ENCODE measurements at regions not wholly inside any gene's neighbourhood (a gene's known extent, or its start where the extent isn't known, plus 50 kb on each side); places are given as distances from the start of the nearest gene placed in this dataset.

DNA sequence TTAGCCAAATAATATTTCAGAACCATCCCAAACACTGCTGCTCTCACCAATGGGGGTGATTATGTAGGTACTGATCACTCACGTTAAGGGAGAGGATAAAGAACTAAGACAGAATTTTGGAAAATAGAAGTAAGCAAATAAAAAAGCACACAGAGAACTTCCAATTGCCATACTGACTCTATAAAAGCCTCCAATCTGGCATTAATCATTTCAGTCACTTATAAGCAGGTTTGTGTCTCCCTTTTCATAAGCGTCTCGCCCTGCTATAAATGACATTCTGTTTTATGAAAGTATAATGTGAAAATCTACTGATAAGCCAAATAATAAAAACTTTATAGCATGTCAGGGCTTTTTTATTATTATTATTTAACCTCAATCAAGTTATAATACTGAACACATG, 435.2 kb downstream of the ETNK1 start:
- no peaks in the 10 kb centered on the region for H3K27me3 ChIP-seq
- no peaks in the 10 kb centered on the region for H3K4me1 ChIP-seq
- no peak overlapping the region for H3K27ac ChIP-seq
- WGBS, 2 donors, result 83 to 87% methylated on average over 3 of the region's 3 CpGs
- TF ChIP-seq CTCF (IDR thresholded peaks at IDR 0.05), result no peak
- H3K36me3 ChIP-seq (ENCODE audit: low read depth, missing control alignments), result no peaks in the 10 kb centered on the region
- no peak for DNase-seq
- H3K4me3 ChIP-seq, result no peak overlapping the region
- intact Hi-C loops (cut with DNase I; ENCODE audit: low total_unique reads), result no loop called here
- H3K9me3 ChIP-seq, result no peaks in the 10 kb centered on the region

DNA sequence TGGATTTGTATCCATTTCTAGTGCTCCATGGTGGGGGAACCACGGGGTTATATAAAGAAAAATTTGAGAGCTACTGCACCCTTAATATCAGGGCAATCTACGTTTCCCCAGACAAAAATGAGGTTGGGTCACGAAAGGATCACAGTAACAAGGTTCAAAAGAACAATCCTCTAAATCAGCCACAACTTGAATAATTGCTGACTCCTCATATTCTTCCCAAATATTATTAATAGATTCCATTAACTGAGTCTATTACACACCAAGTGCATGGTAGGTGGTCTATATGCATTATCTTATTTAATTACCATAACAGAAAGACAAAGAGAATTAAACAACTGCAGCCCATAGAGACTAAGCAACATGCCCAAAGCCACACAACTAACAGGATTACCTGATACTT, 438.2 kb downstream of the ETNK1 start:
- H3K27ac ChIP-seq, result no peak overlapping the region
- 84 to 91% methylated on average over 3 of the region's 3 CpGs for WGBS, 2 donors
- DNase-seq, result no peak
- no peaks in the 10 kb centered on the region for H3K9me3 ChIP-seq
- no peak for TF ChIP-seq CTCF (IDR thresholded peaks at IDR 0.05)
- intact Hi-C loops (cut with DNase I; ENCODE audit: low total_unique reads), result no loop called here
- H3K4me1 ChIP-seq, result no peaks in the 10 kb centered on the region
- no peaks in the 10 kb centered on the region for H3K36me3 ChIP-seq (ENCODE audit: low read depth, missing control alignments)
- no peaks in the 10 kb centered on the region for H3K27me3 ChIP-seq
- no peak overlapping the region for H3K4me3 ChIP-seq

GRCh38 chr12:23066095-23066494, 441.1 kb downstream of the ETNK1 start:
- no peaks in the 10 kb centered on the region for H3K27me3 ChIP-seq
- intact Hi-C loops (cut with DNase I; ENCODE audit: low total_unique reads), result no loop called here
- no peak overlapping the region for H3K27ac ChIP-seq
- no peak for DNase-seq
- WGBS, 2 donors, result 54 to 75% methylated on average over 1 of the region's 1 CpG
- H3K36me3 ChIP-seq (ENCODE audit: low read depth, missing control alignments), result no peaks in the 10 kb centered on the region
- H3K9me3 ChIP-seq, result no peaks in the 10 kb centered on the region
- no peak overlapping the region for H3K4me3 ChIP-seq
- H3K4me1 ChIP-seq, result no peaks in the 10 kb centered on the region
- no peak for TF ChIP-seq POLR2A (IDR thresholded peaks at IDR 0.05)
- no peak for TF ChIP-seq CTCF (IDR thresholded peaks at IDR 0.05)

- H3K36me3 ChIP-seq (ENCODE audit: low read depth, missing control alignments), result no peaks in the 10 kb centered on the region
- no peak overlapping the region for H3K27ac ChIP-seq
- no peaks in the 10 kb centered on the region for H3K4me1 ChIP-seq
- no peaks in the 10 kb centered on the region for H3K27me3 ChIP-seq
- no peak overlapping the region for H3K4me3 ChIP-seq
- TF ChIP-seq CTCF (IDR thresholded peaks at IDR 0.05), result no peak
- TF ChIP-seq POLR2A (IDR thresholded peaks at IDR 0.05), result no peak
- no peak for DNase-seq
- intact Hi-C loops (cut with DNase I; ENCODE audit: low total_unique reads), result no loop called here
- no peaks in the 10 kb centered on the region for H3K9me3 ChIP-seq
- WGBS, 2 donors, result 42 to 67% methylated on average over 2 of the region's 2 CpGs
These were observed 458.3 kb downstream of the ETNK1 start for GRCh38 chr12:23083267-23083666.

- 86 to 87% methylated on average over 5 of the region's 5 CpGs for WGBS, 2 donors
- Histone ChIP-seq H3K4me1 (no peaks in the 10 kb centered on the region), H3K27ac (no peak overlapping the region), H3K27me3 (no peaks in the 10 kb centered on the region), H3K4me3 (no peak overlapping the region), H3K36me3 (ENCODE audit: low read depth, missing control alignments) (no peaks in the 10 kb centered on the region), H3K9me3 (no peaks in the 10 kb centered on the region)
- TF ChIP-seq POLR2A (IDR thresholded peaks at IDR 0.05) (no peak), CTCF (IDR thresholded peaks at IDR 0.05) (no peak)
- DNase-seq, result no peak
- intact Hi-C loops (cut with DNase I; ENCODE audit: low total_unique reads), result no loop called here
These were observed 459.4 kb downstream of the ETNK1 start for GRCh38 chr12:23084236-23084995.

Data from testis (tissue), 2 donors.